ENCODE measurements at regions not wholly inside any gene's neighbourhood (a gene's known extent, or its start where the extent isn't known, plus 50 kb on each side); places are given as distances from the start of the nearest gene placed in this dataset.
"Not testable (repeated sequence)": the region's sequence is repeated elsewhere in the genome, so short reads cannot be mapped to it uniquely, and the experiment has no call there.

DNA sequence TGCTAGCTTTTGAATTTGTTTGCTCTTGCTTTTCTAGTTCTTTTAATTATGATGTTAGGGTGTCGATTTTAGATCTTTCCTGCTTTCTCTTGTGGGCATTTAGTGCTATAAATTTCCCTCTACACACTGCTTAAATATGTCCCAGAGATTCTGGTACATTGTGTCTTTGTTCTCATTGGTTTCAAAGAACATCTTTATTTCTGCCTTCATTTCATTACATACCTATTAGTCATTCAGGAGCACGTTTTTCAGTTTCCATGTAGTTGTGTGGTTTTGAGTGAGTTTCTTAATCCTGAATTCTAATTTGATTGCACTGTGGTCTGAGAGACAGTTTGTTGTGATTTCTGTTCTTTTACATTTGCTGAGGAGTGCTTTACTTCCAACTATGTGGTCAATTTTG lies 51.2 kb upstream of the MB21D2 start:
- H3K27me3 Mint-ChIP-seq (ENCODE audit: low read depth); H3K27ac Mint-ChIP-seq; H3K4me3 Mint-ChIP-seq; H3K4me1 Mint-ChIP-seq; H3K36me3 Mint-ChIP-seq (ENCODE audit: low read depth): not testable (repeated sequence)
- H3K9me3 Mint-ChIP-seq = peaks cover 18% of the 10 kb centered on the region

DNA sequence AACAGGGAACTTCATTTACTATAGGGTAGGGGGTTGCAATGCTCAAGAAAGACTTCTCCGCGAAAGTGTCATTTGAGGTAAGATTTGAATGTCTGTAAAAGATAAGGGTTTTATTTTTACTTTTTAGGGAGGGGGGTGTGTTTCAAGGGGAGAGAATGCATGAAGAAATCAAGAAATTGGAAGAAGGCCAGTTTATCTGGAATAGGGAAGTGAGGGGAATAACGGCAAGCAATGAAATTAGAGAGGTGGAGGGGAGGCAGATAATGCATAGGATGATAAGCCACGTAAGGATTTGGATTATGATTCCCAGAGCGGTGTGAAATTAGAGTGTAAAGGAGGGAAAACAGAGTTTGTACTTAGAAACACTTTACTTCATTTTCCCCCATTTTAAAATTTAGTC lies 63.0 kb upstream of the MB21D2 start:
- Mint-ChIP-seq H3K27ac (no peak overlapping the region), H3K27me3 (ENCODE audit: low read depth) (no peaks in the 10 kb centered on the region), H3K9me3 (peaks cover 8% of the 10 kb centered on the region), H3K36me3 (ENCODE audit: low read depth) (no peaks in the 10 kb centered on the region), H3K4me1 (no peaks in the 10 kb centered on the region), H3K4me3 (no peak overlapping the region)
- TF ChIP-seq, protein P1, sequence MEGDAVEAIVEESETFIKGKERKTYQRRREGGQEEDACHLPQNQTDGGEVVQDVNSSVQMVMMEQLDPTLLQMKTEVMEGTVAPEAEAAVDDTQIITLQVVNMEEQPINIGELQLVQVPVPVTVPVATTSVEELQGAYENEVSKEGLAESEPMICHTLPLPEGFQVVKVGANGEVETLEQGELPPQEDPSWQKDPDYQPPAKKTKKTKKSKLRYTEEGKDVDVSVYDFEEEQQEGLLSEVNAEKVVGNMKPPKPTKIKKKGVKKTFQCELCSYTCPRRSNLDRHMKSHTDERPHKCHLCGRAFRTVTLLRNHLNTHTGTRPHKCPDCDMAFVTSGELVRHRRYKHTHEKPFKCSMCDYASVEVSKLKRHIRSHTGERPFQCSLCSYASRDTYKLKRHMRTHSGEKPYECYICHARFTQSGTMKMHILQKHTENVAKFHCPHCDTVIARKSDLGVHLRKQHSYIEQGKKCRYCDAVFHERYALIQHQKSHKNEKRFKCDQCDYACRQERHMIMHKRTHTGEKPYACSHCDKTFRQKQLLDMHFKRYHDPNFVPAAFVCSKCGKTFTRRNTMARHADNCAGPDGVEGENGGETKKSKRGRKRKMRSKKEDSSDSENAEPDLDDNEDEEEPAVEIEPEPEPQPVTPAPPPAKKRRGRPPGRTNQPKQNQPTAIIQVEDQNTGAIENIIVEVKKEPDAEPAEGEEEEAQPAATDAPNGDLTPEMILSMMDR (IDR thresholded peaks at IDR 0.05; ENCODE audit: unreplicated experiment in 3 of 3) = no peak

DNA sequence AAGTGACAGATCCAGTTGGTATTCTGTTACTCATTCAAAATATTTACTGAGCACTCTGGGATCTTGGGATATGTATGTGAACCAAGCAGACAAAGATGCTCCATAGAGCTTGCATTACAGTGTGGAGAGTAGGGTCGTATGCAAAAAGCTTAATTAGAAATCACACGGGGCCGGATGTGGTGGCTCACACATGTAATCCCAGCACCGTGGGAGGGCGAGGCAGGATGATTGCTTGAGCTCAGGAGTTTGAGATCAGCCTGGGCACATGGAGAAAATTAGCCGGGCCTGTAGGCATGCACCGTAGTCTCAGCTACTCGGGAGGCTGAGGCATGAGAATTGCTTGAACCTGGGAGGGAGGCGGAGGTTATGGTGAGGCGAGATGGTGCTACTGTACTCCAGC lies 68.7 kb upstream of the MB21D2 start:
- H3K27me3 Mint-ChIP-seq (ENCODE audit: low read depth) = peaks cover 7% of the 10 kb centered on the region
- H3K27ac Mint-ChIP-seq = no peak overlapping the region
- H3K9me3 Mint-ChIP-seq = no peaks in the 10 kb centered on the region
- H3K4me1 Mint-ChIP-seq = no peaks in the 10 kb centered on the region
- H3K4me3 Mint-ChIP-seq = no peak overlapping the region
- TF ChIP-seq, protein P1 (IDR thresholded peaks at IDR 0.05; ENCODE audit: unreplicated experiment in 3 of 3) = no peak
- no peaks in the 10 kb centered on the region for H3K36me3 Mint-ChIP-seq (ENCODE audit: low read depth)

DNA sequence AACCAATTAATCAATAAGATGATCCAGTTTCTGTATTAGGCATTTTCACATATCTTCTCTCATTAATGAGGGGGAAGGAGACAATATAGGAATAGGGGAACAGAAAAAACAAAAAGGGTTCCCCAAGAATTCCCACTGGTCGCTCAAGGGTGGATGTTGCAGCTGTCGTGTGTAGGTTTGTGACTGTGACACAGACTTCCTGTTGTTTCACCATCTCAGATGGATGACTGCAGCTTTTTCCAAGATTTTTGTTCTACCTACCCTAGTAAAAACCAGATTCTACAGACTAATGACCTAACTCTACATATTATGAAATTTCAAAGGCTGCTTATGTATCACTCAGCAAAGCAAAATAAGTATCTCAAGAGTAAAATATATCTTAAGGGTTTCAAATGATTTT lies 73.7 kb upstream of the MB21D2 start:
- no peak overlapping the region for H3K4me3 Mint-ChIP-seq

DNA sequence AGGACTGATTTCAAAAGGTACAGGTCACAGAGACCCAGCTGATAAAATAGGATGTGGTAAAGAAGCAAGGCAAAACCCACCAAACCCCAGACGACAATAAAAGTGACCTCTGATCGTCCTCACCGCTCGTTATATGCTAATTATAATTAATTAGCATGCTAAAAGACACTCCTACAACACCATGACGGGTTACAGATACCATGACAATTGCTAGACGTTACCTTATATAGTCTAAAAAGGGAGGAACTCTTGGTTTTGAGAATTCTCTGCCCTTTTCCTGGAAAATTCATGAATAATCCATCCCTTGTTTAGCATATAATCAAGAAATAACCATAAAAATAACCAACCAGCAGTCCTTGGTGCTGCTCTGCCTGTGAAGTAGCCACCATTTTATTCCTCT lies 74.7 kb upstream of the MB21D2 start:
- Mint-ChIP-seq H3K36me3 (ENCODE audit: low read depth) (no peaks in the 10 kb centered on the region), H3K4me1 (no peaks in the 10 kb centered on the region), H3K27me3 (ENCODE audit: low read depth) (peaks cover 3% of the 10 kb centered on the region), H3K4me3 (no peak overlapping the region), H3K9me3 (no peaks in the 10 kb centered on the region), H3K27ac (no peak overlapping the region)
- TF ChIP-seq, protein P1 (IDR thresholded peaks at IDR 0.05; ENCODE audit: unreplicated experiment in 3 of 3) = no peak

More for the DNA sequence above, 73.7 kb upstream of the MB21D2 start:
- Mint-ChIP-seq H3K27me3 (ENCODE audit: low read depth) (peaks cover 6% of the 10 kb centered on the region), H3K27ac (no peak overlapping the region), H3K36me3 (ENCODE audit: low read depth) (no peaks in the 10 kb centered on the region), H3K9me3 (no peaks in the 10 kb centered on the region), H3K4me1 (no peaks in the 10 kb centered on the region)
- TF ChIP-seq, protein P1 (IDR thresholded peaks at IDR 0.05; ENCODE audit: unreplicated experiment in 3 of 3) = no peak

DNA sequence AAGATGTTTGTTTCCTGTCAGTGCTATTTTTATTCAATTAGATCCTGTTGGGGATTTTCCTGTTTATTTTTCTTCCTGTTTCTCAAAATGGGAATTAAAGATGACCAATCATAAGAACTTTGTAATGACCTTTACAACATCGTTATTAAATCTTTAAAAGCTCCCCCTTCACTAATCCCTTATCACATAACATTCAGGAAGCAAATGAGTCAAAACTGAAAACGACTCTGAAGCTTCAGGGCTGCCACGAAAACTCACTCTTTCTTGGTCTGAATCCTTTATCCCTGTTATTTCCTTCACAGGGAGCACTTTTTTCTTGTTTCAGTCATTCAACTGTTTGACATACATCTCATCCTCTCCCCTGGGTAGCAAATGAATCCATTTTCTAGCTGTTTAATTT lies 75.8 kb upstream of the MB21D2 start:
- H3K36me3 Mint-ChIP-seq (ENCODE audit: low read depth) = no peaks in the 10 kb centered on the region
- H3K9me3 Mint-ChIP-seq = no peaks in the 10 kb centered on the region
- peaks cover 3% of the 10 kb centered on the region for H3K27me3 Mint-ChIP-seq (ENCODE audit: low read depth)
- no peaks in the 10 kb centered on the region for H3K4me1 Mint-ChIP-seq
- H3K27ac Mint-ChIP-seq = no peak overlapping the region
- TF ChIP-seq, protein P1 (IDR thresholded peaks at IDR 0.05; ENCODE audit: unreplicated experiment in 3 of 3) = no peak
- no peak overlapping the region for H3K4me3 Mint-ChIP-seq

DNA sequence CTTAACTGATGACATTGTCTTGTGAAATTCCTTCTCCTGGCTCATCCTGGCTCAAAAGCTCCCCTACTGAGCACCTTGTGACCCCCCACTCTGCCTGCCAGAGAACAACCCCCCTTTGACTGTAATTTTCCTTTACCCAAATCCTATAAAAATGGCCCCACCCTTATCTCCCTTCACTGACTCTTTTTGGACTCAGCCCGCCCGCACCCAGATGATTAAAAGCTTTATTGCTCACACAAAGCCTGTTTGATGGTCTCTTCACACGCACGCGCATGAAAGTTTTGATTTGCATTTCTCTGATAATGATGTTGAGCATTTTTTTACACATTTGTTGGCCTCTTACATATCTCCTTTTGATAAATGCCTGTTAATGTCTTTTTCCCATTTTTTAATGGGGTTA lies 83.5 kb upstream of the MB21D2 start:
- not testable (repeated sequence) for H3K36me3 Mint-ChIP-seq (ENCODE audit: low read depth); H3K4me1 Mint-ChIP-seq; H3K9me3 Mint-ChIP-seq; H3K27ac Mint-ChIP-seq; H3K4me3 Mint-ChIP-seq; H3K27me3 Mint-ChIP-seq (ENCODE audit: low read depth)

DNA sequence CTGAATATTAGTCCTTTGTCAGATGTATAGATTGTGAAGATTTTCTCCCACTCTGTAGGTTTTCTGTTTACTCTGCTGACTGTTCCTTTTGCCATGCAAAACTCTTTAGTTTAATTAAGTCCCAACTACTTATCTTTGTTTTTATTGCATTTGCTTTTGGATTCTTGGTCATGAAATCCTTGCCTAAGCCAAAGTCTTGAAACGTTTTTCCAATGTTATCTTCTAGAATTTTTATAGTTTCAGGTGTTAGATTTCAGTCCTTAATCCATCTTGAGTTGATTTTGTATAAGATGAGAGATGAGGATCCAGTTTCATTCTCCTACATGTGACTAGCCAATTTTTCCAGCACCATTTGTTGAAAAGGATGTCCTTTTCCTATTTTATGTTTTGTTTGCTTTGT lies 86.0 kb upstream of the MB21D2 start:
- H3K36me3 Mint-ChIP-seq (ENCODE audit: low read depth); H3K27me3 Mint-ChIP-seq (ENCODE audit: low read depth); H3K4me1 Mint-ChIP-seq; H3K27ac Mint-ChIP-seq; H3K4me3 Mint-ChIP-seq; H3K9me3 Mint-ChIP-seq: not testable (repeated sequence)
